ENCODE measurements at regions not wholly inside any gene's neighbourhood (a gene's known extent, or its start where the extent isn't known, plus 50 kb on each side); places are given as distances from the start of the nearest gene placed in this dataset.

- TF ChIP-seq MYC (IDR thresholded peaks at IDR 0.05; ENCODE audit: low read depth, low read length), result no peak
- no peak for TF ChIP-seq POLR2A (IDR thresholded peaks at IDR 0.05; ENCODE audit: extremely low read depth, insufficient read length)
- TF ChIP-seq MAX (IDR thresholded peaks at IDR 0.05; ENCODE audit: low read depth, low read length), result no peak
- TF ChIP-seq, protein P1, sequence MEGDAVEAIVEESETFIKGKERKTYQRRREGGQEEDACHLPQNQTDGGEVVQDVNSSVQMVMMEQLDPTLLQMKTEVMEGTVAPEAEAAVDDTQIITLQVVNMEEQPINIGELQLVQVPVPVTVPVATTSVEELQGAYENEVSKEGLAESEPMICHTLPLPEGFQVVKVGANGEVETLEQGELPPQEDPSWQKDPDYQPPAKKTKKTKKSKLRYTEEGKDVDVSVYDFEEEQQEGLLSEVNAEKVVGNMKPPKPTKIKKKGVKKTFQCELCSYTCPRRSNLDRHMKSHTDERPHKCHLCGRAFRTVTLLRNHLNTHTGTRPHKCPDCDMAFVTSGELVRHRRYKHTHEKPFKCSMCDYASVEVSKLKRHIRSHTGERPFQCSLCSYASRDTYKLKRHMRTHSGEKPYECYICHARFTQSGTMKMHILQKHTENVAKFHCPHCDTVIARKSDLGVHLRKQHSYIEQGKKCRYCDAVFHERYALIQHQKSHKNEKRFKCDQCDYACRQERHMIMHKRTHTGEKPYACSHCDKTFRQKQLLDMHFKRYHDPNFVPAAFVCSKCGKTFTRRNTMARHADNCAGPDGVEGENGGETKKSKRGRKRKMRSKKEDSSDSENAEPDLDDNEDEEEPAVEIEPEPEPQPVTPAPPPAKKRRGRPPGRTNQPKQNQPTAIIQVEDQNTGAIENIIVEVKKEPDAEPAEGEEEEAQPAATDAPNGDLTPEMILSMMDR (IDR thresholded peaks at IDR 0.05; ENCODE audit: low read depth, low read length), result no peak
- no peak for DNase-seq (ENCODE audit: low read depth)
Observed at GRCh38 chr1:201764166-201764565, 64.8 kb upstream of the IPO9 start.

DNA sequence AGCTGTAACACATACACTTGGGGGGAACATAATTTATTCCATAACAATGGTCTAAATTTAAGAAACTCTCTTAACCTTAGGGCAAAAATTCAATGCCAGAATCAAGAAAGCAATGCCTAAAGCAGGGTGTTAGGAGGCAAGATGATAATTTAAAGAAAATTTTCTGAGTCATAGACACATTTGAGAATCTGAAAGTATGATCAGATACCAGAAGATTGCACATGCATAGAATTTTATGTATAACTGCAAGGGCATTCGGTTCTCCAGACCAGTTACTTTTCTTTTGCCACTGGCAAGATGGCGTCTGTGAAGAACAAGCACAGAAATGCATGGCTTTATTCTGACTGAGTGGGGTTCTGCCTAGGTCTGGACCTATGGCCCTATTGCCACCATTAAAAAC is 64.4 kb upstream of the IPO9 start:
- DNase-seq (ENCODE audit: low read depth), result no peak
- TF ChIP-seq MAX (IDR thresholded peaks at IDR 0.05; ENCODE audit: low read depth, low read length) (no peak), MYC (IDR thresholded peaks at IDR 0.05; ENCODE audit: low read depth, low read length) (no peak), POLR2A (IDR thresholded peaks at IDR 0.05; ENCODE audit: extremely low read depth, insufficient read length) (no peak)
- TF ChIP-seq, protein P1 (IDR thresholded peaks at IDR 0.05; ENCODE audit: low read depth, low read length), result no peak
- no peak overlapping the region for H3K4me3 ChIP-seq (ENCODE audit: low read depth, low read length)

More at GRCh38 chr1:201764166-201764565, 64.8 kb upstream of the IPO9 start:
- no peak overlapping the region for H3K4me3 ChIP-seq (ENCODE audit: low read depth, low read length)

DNA sequence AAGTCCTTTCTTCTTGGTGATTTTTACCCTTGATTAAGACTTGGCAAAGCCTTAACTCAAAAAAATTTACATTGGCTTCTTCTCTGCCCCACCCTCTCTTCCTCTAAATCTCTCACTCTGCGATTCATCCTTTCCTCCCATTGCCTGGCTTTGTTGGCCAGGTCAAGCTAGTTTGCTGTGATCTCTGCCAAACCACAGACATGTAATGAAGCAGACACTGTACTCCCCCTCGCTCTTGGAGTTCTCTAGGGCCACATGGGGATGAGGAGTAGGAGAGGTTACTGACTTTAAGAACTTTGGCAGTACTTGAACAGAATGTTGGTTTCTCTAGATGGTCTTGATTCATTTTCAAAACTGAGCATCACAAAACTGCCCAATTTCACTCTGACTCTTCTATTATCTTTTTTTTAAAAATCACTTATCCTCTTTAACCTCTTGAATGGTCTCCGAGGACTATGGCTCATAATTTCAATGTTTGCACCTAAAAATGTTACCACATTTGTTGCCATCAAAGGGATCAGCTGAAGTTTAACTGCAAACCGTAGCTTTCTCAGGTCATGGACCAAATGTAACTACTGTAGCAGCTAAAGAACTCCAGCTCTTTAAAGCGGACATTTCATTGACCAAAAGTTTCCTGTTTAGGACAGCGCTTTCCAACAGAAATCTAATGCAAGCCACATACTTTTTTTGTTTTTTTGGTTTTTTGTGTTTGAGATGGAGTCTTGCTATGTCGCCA is 62.7 kb upstream of the IPO9 start:
- H3K4me3 ChIP-seq (ENCODE audit: low read depth, low read length), result no peak overlapping the region
- DNase-seq (ENCODE audit: low read depth), result peak; percentile 4
- TF ChIP-seq MYC (IDR thresholded peaks at IDR 0.05; ENCODE audit: low read depth, low read length), result no peak
- TF ChIP-seq, protein P1 (IDR thresholded peaks at IDR 0.05; ENCODE audit: low read depth, low read length), result no peak
- TF ChIP-seq POLR2A (IDR thresholded peaks at IDR 0.05; ENCODE audit: extremely low read depth, insufficient read length), result no peak
- TF ChIP-seq MAX (IDR thresholded peaks at IDR 0.05; ENCODE audit: low read depth, low read length), result no peak

- TF ChIP-seq MYC (IDR thresholded peaks at IDR 0.05; ENCODE audit: low read depth, low read length) (no peak), MAX (IDR thresholded peaks at IDR 0.05; ENCODE audit: low read depth, low read length) (no peak), POLR2A (IDR thresholded peaks at IDR 0.05; ENCODE audit: extremely low read depth, insufficient read length) (no peak)
- TF ChIP-seq, protein P1 (IDR thresholded peaks at IDR 0.05; ENCODE audit: low read depth, low read length), result no peak
- no peak overlapping the region for H3K4me3 ChIP-seq (ENCODE audit: low read depth, low read length)
Observed at GRCh38 chr1:201767339-201767738, 61.6 kb upstream of the IPO9 start.

DNA sequence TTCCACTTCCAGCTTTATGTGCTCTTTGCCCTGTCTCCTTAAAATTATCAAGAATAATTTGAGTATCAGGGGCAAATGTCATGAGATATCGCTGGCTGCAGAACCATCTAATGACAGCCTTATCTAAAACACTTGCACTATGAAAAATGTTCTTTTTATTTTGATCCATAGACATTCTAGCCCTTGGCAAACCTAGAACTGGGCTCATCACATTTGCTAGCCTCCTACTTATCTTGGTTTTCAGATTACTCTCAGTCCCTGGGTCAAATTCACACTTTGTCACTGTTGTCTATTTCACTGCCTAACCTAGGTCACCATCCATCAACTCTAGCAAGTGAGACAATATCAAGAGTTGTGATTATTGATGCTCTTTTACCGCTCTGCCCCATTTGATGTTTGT is 59.9 kb upstream of the IPO9 start:
- TF ChIP-seq, protein P1 (IDR thresholded peaks at IDR 0.05; ENCODE audit: low read depth, low read length), result no peak
- TF ChIP-seq MAX (IDR thresholded peaks at IDR 0.05; ENCODE audit: low read depth, low read length), result no peak
- TF ChIP-seq POLR2A (IDR thresholded peaks at IDR 0.05; ENCODE audit: extremely low read depth, insufficient read length), result no peak
- TF ChIP-seq MYC (IDR thresholded peaks at IDR 0.05; ENCODE audit: low read depth, low read length), result no peak
- no peak for DNase-seq (ENCODE audit: low read depth)
- H3K4me3 ChIP-seq (ENCODE audit: low read depth, low read length), result no peak overlapping the region

More at GRCh38 chr1:201767339-201767738, 61.6 kb upstream of the IPO9 start:
- no peak for DNase-seq (ENCODE audit: low read depth)

Measured in NB4 (cell line).